H1 (cell line): ENCODE measurements at regions not wholly inside any gene's neighbourhood (a gene's known extent, or its start where the extent isn't known, plus 50 kb on each side); places are given as distances from the start of the nearest gene placed in this dataset.

Source experiments
- CTCF ChIA-PET: fragments of 300-600 bp; sonication (Branson Sonifier 250); formaldehyde crosslinking; loops from one replicate; lab custom pipeline; 2021; ENCODE audit not compliant: partially characterized antibody; lab: Charles Lee
- POLR2A ChIA-PET: fragments of 300-600 bp; sonication (Branson Sonifier 250); formaldehyde crosslinking; loops from one replicate; lab custom pipeline; 2021; ENCODE audit warnings: inconsistent platforms; ENCODE audit not compliant: partially characterized antibody; lab: Charles Lee
- DNase-seq, 2 experiments: peaks; one replicate each; pipeline versions ENCODE4 v3.0.0 to v3.0.0-alpha.2; 2010 to 2022; ENCODE audit warnings: low spot score in 2 of 2, low read depth in 1 of 2, mixed read lengths in 1 of 2
- FAIRE-seq: peaks from 2 replicates; lab custom pipeline; 2011; peaks lifted over from hg19 to GRCh38; lab: Jason Lieb, UNC
- H2AFZ ChIP-seq: 2 replicates; pipeline ENCODE4 v1.8.1; 2012; ENCODE audit warnings: low read length, inconsistent platforms
- H2AK5ac ChIP-seq: 2 replicates; pipeline ENCODE4 v1.6.1; 2013; ENCODE audit warnings: low read depth, low read length
- H2BK120ac ChIP-seq: replicated peaks from 2 replicates; pipeline ENCODE3; 2013; ENCODE audit warnings: low read depth, low read length, inconsistent platforms
- H2BK12ac ChIP-seq: 2 replicates; pipeline ENCODE4 v1.6.1; 2013; ENCODE audit warnings: low read depth, low read length
- H2BK15ac ChIP-seq: 2 replicates; pipeline ENCODE4 v1.6.1; 2013; ENCODE audit warnings: low read length
- H2BK20ac ChIP-seq: 2 replicates; pipeline ENCODE4 v1.6.1; 2013; ENCODE audit warnings: low read length
- H2BK5ac ChIP-seq: 2 replicates; pipeline ENCODE4 v1.6.1; 2013; ENCODE audit warnings: low read depth, low read length
- H3K14ac ChIP-seq: 2 replicates; pipeline ENCODE4 v1.6.1; 2013; ENCODE audit warnings: inconsistent platforms; ENCODE audit not compliant: insufficient read length
- H3K18ac ChIP-seq: 2 replicates; pipeline ENCODE4 v1.6.1; 2013; ENCODE audit warnings: low read length; ENCODE audit errors: extremely low read depth
- H3K23ac ChIP-seq: 2 replicates; pipeline ENCODE4 v1.6.1; 2013; ENCODE audit warnings: inconsistent platforms; ENCODE audit not compliant: insufficient read length
- H3K23me2 ChIP-seq: 2 replicates; pipeline ENCODE4 v1.6.1; 2013; ENCODE audit warnings: low read depth, low read length
- H3K27ac ChIP-seq: 2 replicates; pipeline ENCODE4 v1.6.1; 2011; ENCODE audit warnings: low read depth, low read length, inconsistent platforms
- H3K27me3 ChIP-seq, 4 experiments: replicated peaks in 1 of 4; 1 replicate in 1 of 4; 2 replicates in 3 of 4; pipeline versions ENCODE4 v1.6.1 to v1.8.1; 2011 to 2013; ENCODE audit warnings: low read length in 3 of 4, mild to moderate bottlenecking in 3 of 4, inconsistent platforms in 2 of 4, mixed read lengths in 2 of 4, moderate library complexity in 1 of 4; ENCODE audit not compliant: control insufficient read depth in 3 of 4, insufficient read depth in 3 of 4; ENCODE audit errors: extremely low read depth in 1 of 4
- H3K36me3 ChIP-seq, 4 experiments: 2 replicates each; pipeline versions ENCODE4 v1.6.1 to v1.8.1; 2011 to 2013; ENCODE audit warnings: mild to moderate bottlenecking in 4 of 4, low read length in 3 of 4, moderate library complexity in 2 of 4, control low read depth in 1 of 4, inconsistent platforms in 1 of 4; ENCODE audit not compliant: insufficient read depth in 4 of 4, control insufficient read depth in 2 of 4
- H3K4ac ChIP-seq: replicated peaks from 2 replicates; pipeline ENCODE3; 2013; ENCODE audit warnings: low read length, low read depth, mixed read lengths, inconsistent platforms; ENCODE audit not compliant: insufficient read length
- H3K4me1 ChIP-seq, 4 experiments: replicated peaks in 1 of 4; 1 replicate in 1 of 4; 2 replicates in 3 of 4; pipeline versions ENCODE4 v1.6.1 to v1.8.1; 2011 to 2013; ENCODE audit warnings: low read length in 3 of 4, inconsistent platforms in 2 of 4, mixed read lengths in 1 of 4; ENCODE audit not compliant: insufficient read depth in 4 of 4, control insufficient read depth in 3 of 4
- H3K4me2 ChIP-seq, 2 experiments: 2 replicates each; pipeline versions ENCODE4 v1.6.1 to v1.8.1; 2011 to 2013; ENCODE audit warnings: low read depth in 2 of 2, low read length in 2 of 2, control low read depth in 1 of 2, inconsistent platforms in 1 of 2, mild to moderate bottlenecking in 1 of 2; ENCODE audit not compliant: insufficient read depth in 1 of 2
- H3K4me3 ChIP-seq, 4 experiments: fragments of 200-600, 300-600 bp in 1 of 4; sonication (generic), shearing (Covaris generic), sonication (Bioruptor Twin) in 1 of 4; 2 replicates each; pipeline versions ENCODE4 v1.5.1 to v1.8.1; 2011 to 2016; ENCODE audit warnings: low read length in 4 of 4, low read depth in 3 of 4, control low read depth in 2 of 4, inconsistent platforms in 2 of 4, mild to moderate bottlenecking in 2 of 4, mixed read lengths in 1 of 4, moderate library complexity in 1 of 4; ENCODE audit not compliant: insufficient read depth in 2 of 4; ENCODE audit errors: extremely low read depth in 1 of 4
- H3K56ac ChIP-seq: replicated peaks from 2 replicates; pipeline ENCODE3; 2013; ENCODE audit warnings: low read depth, mild to moderate bottlenecking, mixed read lengths, low read length, inconsistent platforms; ENCODE audit not compliant: insufficient read length
- H3K79me1 ChIP-seq: 2 replicates; pipeline ENCODE4 v1.6.1; 2013; ENCODE audit warnings: low read depth, low read length, control low read depth
- H3K79me2 ChIP-seq, 2 experiments: 2 replicates each; pipeline versions ENCODE4 v1.6.1 to v1.8.1; 2012 to 2013; ENCODE audit warnings: low read length in 2 of 2, mild to moderate bottlenecking in 2 of 2, inconsistent platforms in 1 of 2; ENCODE audit not compliant: insufficient read depth in 2 of 2, control insufficient read depth in 1 of 2
- H3K9ac ChIP-seq, 4 experiments: replicated peaks in 1 of 4; 1 replicate in 1 of 4; 2 replicates in 3 of 4; pipeline versions ENCODE4 v1.6.1 to v1.8.1; 2011 to 2013; ENCODE audit warnings: low read depth in 3 of 4, low read length in 3 of 4, control low read depth in 2 of 4, mild to moderate bottlenecking in 2 of 4, moderate library complexity in 2 of 4, inconsistent platforms in 1 of 4; ENCODE audit errors: extremely low read depth in 1 of 4
- H3K9me3 ChIP-seq, 2 experiments: 2 replicates each; pipeline versions ENCODE4 v1.6.1 to v1.8.1; 2012 to 2013; ENCODE audit warnings: mild to moderate bottlenecking in 2 of 2, moderate library complexity in 2 of 2, control low read depth in 1 of 2, inconsistent platforms in 1 of 2, low read depth in 1 of 2, low read length in 1 of 2, mixed read lengths in 1 of 2; ENCODE audit not compliant: insufficient read depth in 2 of 2
- H4K20me1 ChIP-seq, 2 experiments: replicated peaks in 1 of 2; 2 replicates each; pipeline versions ENCODE3 to v1.8.1; 2011 to 2013; ENCODE audit warnings: inconsistent platforms in 2 of 2, low read length in 2 of 2, mild to moderate bottlenecking in 1 of 2; ENCODE audit not compliant: insufficient read depth in 2 of 2, control insufficient read depth in 1 of 2
- H4K5ac ChIP-seq: 2 replicates; pipeline ENCODE4 v1.6.1; 2013; ENCODE audit warnings: low read length, low read depth, mixed read lengths, inconsistent platforms; ENCODE audit not compliant: insufficient read length
- H4K8ac ChIP-seq: 2 replicates; pipeline ENCODE4 v1.8.0; 2013; ENCODE audit warnings: mild to moderate bottlenecking, moderate library complexity, low read length, inconsistent platforms; ENCODE audit not compliant: insufficient read depth; ENCODE audit errors: extremely low read depth
- H4K91ac ChIP-seq: replicated peaks from 2 replicates; pipeline ENCODE3; 2013; ENCODE audit warnings: low read length, mixed read lengths, inconsistent platforms; ENCODE audit not compliant: insufficient read length
- ASH2L ChIP-seq: fragments of 200-600, 300-600 bp; sonication (generic); IDR thresholded peaks from one replicate; pipeline ENCODE4 v1.7.1; 2017; ENCODE audit warnings: low read length
- CEBPB ChIP-seq: IDR thresholded peaks from 2 replicates; pipeline ENCODE4 v1.6.1; 2012; ENCODE audit warnings: low read depth, low read length
- CHD2 ChIP-seq: IDR thresholded peaks from 2 replicates; pipeline ENCODE4 v1.6.1; 2012; ENCODE audit warnings: low read length, improper control_type of control experiment
- EGR1 ChIP-seq: IDR thresholded peaks from 2 replicates; pipeline ENCODE4 v1.6.1; 2011; ENCODE audit warnings: low read depth, low read length, borderline replicate concordance
- EP300 ChIP-seq, 2 experiments: IDR thresholded peaks; 1 replicate in 1 of 2; 2 replicates in 1 of 2; pipeline ENCODE4 v1.6.1; 2011 to 2012; ENCODE audit warnings: low read depth in 2 of 2, low read length in 2 of 2, mild to moderate bottlenecking in 2 of 2, borderline replicate concordance in 1 of 2, inconsistent platforms in 1 of 2, moderate library complexity in 1 of 2
- EZH2 ChIP-seq: fragments of 200-600 bp; sonication (generic); IDR thresholded peaks from 2 replicates; pipeline ENCODE4 v1.7.1; 2012; ENCODE audit warnings: low read depth, mild to moderate bottlenecking, moderate library complexity, low read length, inconsistent platforms; ENCODE audit not compliant: severe bottlenecking
- GABPA ChIP-seq: IDR thresholded peaks from 2 replicates; pipeline ENCODE4 v1.6.1; 2011; ENCODE audit warnings: mild to moderate bottlenecking, low read length, moderate library complexity, borderline replicate concordance; ENCODE audit not compliant: insufficient read depth
- GTF2F1 ChIP-seq: IDR thresholded peaks from 2 replicates; pipeline ENCODE4 v1.6.1; 2012; ENCODE audit warnings: low read depth, low read length, improper control_type of control experiment, borderline replicate concordance
- JUND ChIP-seq: IDR thresholded peaks from 2 replicates; pipeline ENCODE4 v1.6.1; 2011; ENCODE audit warnings: mild to moderate bottlenecking, improper control_type of control experiment, low read length
- KDM5A ChIP-seq: fragments of 200-600 bp; IDR thresholded peaks from 2 replicates; pipeline ENCODE4 v1.7.1; 2012; ENCODE audit warnings: mild to moderate bottlenecking, low read length, inconsistent platforms, mixed read lengths
- MAFK ChIP-seq: IDR thresholded peaks from 2 replicates; pipeline ENCODE4 v1.6.1; 2012; ENCODE audit warnings: low read depth, mild to moderate bottlenecking, improper control_type of control experiment, low read length
- NRF1 ChIP-seq: IDR thresholded peaks from 2 replicates; pipeline ENCODE4 v1.6.1; 2011; ENCODE audit warnings: mild to moderate bottlenecking, low read depth, low read length, improper control_type of control experiment
- RBBP5 ChIP-seq: IDR thresholded peaks from 2 replicates; pipeline ENCODE4 v1.7.1; 2012; ENCODE audit warnings: low read depth, mild to moderate bottlenecking, inconsistent platforms, low read length, moderate library complexity, borderline replicate concordance
- SP2 ChIP-seq: IDR thresholded peaks from 2 replicates; pipeline ENCODE4 v1.6.1; 2012; ENCODE audit warnings: mild to moderate bottlenecking, low read length, inconsistent platforms
- TAF1 ChIP-seq: IDR thresholded peaks from 2 replicates; pipeline ENCODE4 v1.6.1; 2011; ENCODE audit warnings: mild to moderate bottlenecking, low read depth, low read length
- WGBS, 2 experiments: shearing (Covaris generic) in 1 of 2; methylation state at CpG; one replicate each; pipeline versions ENCODE4 v1.1.6 to v1.1.7; 2013 to 2015; ENCODE audit warnings: low lambda C conversion rate in 2 of 2, mixed read lengths in 2 of 2, inconsistent platforms in 1 of 2, low coverage in 1 of 2, missing lambda C conversion rate in 1 of 2; ENCODE audit not compliant: insufficient replicate concordance in 2 of 2, insufficient coverage in 1 of 2, insufficient read length in 1 of 2; ENCODE audit errors: extremely low coverage in 1 of 2, missing lambda C conversion rate in 1 of 2; 5-methylcytosine and 5-hydroxymethylcytosine counted together

GRCh38 chrX:116232833-116233232, 62.3 kb downstream of the AGTR2 start:
- ChIA-PET POLR2A (no interaction called here), CTCF (no interaction called here)
- Histone ChIP-seq H4K20me1 (no peaks in the 10 kb centered on the region), H4K91ac (no peak overlapping the region), H3K4me3 (no peak overlapping the region), H2BK15ac (no peak overlapping the region), H4K8ac (no peak overlapping the region), H2BK12ac (no peak overlapping the region), H3K4me1 (no peaks in the 10 kb centered on the region), H3K4me2 (no peak overlapping the region), H2BK5ac (no peak overlapping the region), H3K23me2 (no peaks in the 10 kb centered on the region), H3K79me1 (no peaks in the 10 kb centered on the region), H2BK120ac (no peak overlapping the region), H3K27ac (no peak overlapping the region), H3K9me3 (no peaks in the 10 kb centered on the region), H3K79me2 (no peaks in the 10 kb centered on the region), H3K4ac (no peak overlapping the region), H3K18ac (no peak overlapping the region), H2BK20ac (no peak overlapping the region), H2AK5ac (no peak overlapping the region), H4K5ac (no peak overlapping the region), H3K23ac (no peak overlapping the region), H2AFZ (no peak overlapping the region), H3K36me3 (no peaks in the 10 kb centered on the region), H3K56ac (no peak overlapping the region), H3K9ac (no peak overlapping the region), H3K27me3 (no peaks in the 10 kb centered on the region), H3K14ac (no peak overlapping the region)
- DNase-seq (no peak), FAIRE-seq (no peak)
- 93% methylated on average over 3 of the region's 3 CpGs; no CpG with 5 or more reads in 1 of the 2 experiments for WGBS, 2 experiments
- TF ChIP-seq EZH2 (no peak), RBBP5 (no peak), CHD2 (no peak), TAF1 (no peak), SP2 (no peak), NRF1 (no peak), CEBPB (no peak), JUND (no peak), EP300 (IDR thresholded peaks at IDR 0.05; ENCODE audit: borderline replicate concordance in 1 of 2, low read depth in 2 of 2, low read length in 2 of 2) (no peak), ASH2L (no peak), MAFK (no peak), EGR1 (no peak), GTF2F1 (no peak), KDM5A (no peak), GABPA (no peak)
